ENCODE measurements at regions not wholly inside any gene's neighbourhood (a gene's known extent, or its start where the extent isn't known, plus 50 kb on each side); places are given as distances from the start of the nearest gene placed in this dataset.

GRCh38 chr20:17810847-17811627 is 111.3 kb downstream of the BANF2 start:
- Histone ChIP-seq H3K36me3 (ENCODE audit: control insufficient read depth, insufficient read depth, low read length) (no peaks in the 10 kb centered on the region), H3K4me3 (ENCODE audit: low read length) (no peak overlapping the region), H3K4me1 (ENCODE audit: control insufficient read depth, insufficient read depth, low read length) (peaks cover 11% of the 10 kb centered on the region), H3K27me3 (ENCODE audit: control insufficient read depth, insufficient read depth, low read length) (no peaks in the 10 kb centered on the region), H3K9me3 (ENCODE audit: control insufficient read depth, low read length) (no peaks in the 10 kb centered on the region), H3K9ac (ENCODE audit: low read length) (no peak overlapping the region)

GRCh38 chr20:17810062-17810631 is 110.4 kb downstream of the BANF2 start:
- no peak overlapping the region for H3K4me3 ChIP-seq (ENCODE audit: low read length)
- H3K9me3 ChIP-seq (ENCODE audit: control insufficient read depth, low read length), result no peaks in the 10 kb centered on the region
- H3K27me3 ChIP-seq (ENCODE audit: control insufficient read depth, insufficient read depth, low read length), result no peaks in the 10 kb centered on the region
- H3K4me1 ChIP-seq (ENCODE audit: control insufficient read depth, insufficient read depth, low read length), result peaks cover 11% of the 10 kb centered on the region
- H3K9ac ChIP-seq (ENCODE audit: low read length), result no peak overlapping the region
- H3K36me3 ChIP-seq (ENCODE audit: control insufficient read depth, insufficient read depth, low read length), result no peaks in the 10 kb centered on the region

GRCh38 chr20:17809362-17810061 is 109.7 kb downstream of the BANF2 start:
- H3K27me3 ChIP-seq (ENCODE audit: control insufficient read depth, insufficient read depth, low read length), result no peaks in the 10 kb centered on the region
- H3K9ac ChIP-seq (ENCODE audit: low read length), result no peak overlapping the region
- H3K36me3 ChIP-seq (ENCODE audit: control insufficient read depth, insufficient read depth, low read length), result no peaks in the 10 kb centered on the region
- H3K9me3 ChIP-seq (ENCODE audit: control insufficient read depth, low read length), result no peaks in the 10 kb centered on the region
- peaks cover 11% of the 10 kb centered on the region for H3K4me1 ChIP-seq (ENCODE audit: control insufficient read depth, insufficient read depth, low read length)
- H3K4me3 ChIP-seq (ENCODE audit: low read length), result no peak overlapping the region

- no peak overlapping the region for H3K9ac ChIP-seq (ENCODE audit: low read length)
- H3K27me3 ChIP-seq (ENCODE audit: control insufficient read depth, insufficient read depth, low read length), result no peaks in the 10 kb centered on the region
- H3K4me3 ChIP-seq (ENCODE audit: low read length), result no peak overlapping the region
- H3K4me1 ChIP-seq (ENCODE audit: control insufficient read depth, insufficient read depth, low read length), result peaks cover 11% of the 10 kb centered on the region
- no peaks in the 10 kb centered on the region for H3K9me3 ChIP-seq (ENCODE audit: control insufficient read depth, low read length)
- no peaks in the 10 kb centered on the region for H3K36me3 ChIP-seq (ENCODE audit: control insufficient read depth, insufficient read depth, low read length)
Observed at GRCh38 chr20:17808782-17809181, 109.0 kb downstream of the BANF2 start.

- Histone ChIP-seq H3K9ac (ENCODE audit: low read length) (no peak overlapping the region), H3K4me3 (ENCODE audit: low read length) (no peak overlapping the region), H3K4me1 (ENCODE audit: control insufficient read depth, insufficient read depth, low read length) (peaks cover 11% of the 10 kb centered on the region)
Observed at GRCh38 chr20:17808357-17808756, 108.6 kb downstream of the BANF2 start.

GRCh38 chr20:17807651-17808050 is 107.9 kb downstream of the BANF2 start:
- Histone ChIP-seq H3K4me3 (ENCODE audit: low read length) (no peak overlapping the region), H3K9me3 (ENCODE audit: control insufficient read depth, low read length) (no peaks in the 10 kb centered on the region), H3K9ac (ENCODE audit: low read length) (peak overlapping the region; percentile 1), H3K27me3 (ENCODE audit: control insufficient read depth, insufficient read depth, low read length) (no peaks in the 10 kb centered on the region), H3K4me1 (ENCODE audit: control insufficient read depth, insufficient read depth, low read length) (peaks cover 11% of the 10 kb centered on the region), H3K36me3 (ENCODE audit: control insufficient read depth, insufficient read depth, low read length) (no peaks in the 10 kb centered on the region)

More at GRCh38 chr20:17808357-17808756, 108.6 kb downstream of the BANF2 start:
- H3K36me3 ChIP-seq (ENCODE audit: control insufficient read depth, insufficient read depth, low read length), result no peaks in the 10 kb centered on the region
- no peaks in the 10 kb centered on the region for H3K9me3 ChIP-seq (ENCODE audit: control insufficient read depth, low read length)
- H3K27me3 ChIP-seq (ENCODE audit: control insufficient read depth, insufficient read depth, low read length), result no peaks in the 10 kb centered on the region

- Histone ChIP-seq H3K4me1 (ENCODE audit: control insufficient read depth, insufficient read depth, low read length) (peaks cover 11% of the 10 kb centered on the region), H3K36me3 (ENCODE audit: control insufficient read depth, insufficient read depth, low read length) (no peaks in the 10 kb centered on the region), H3K9me3 (ENCODE audit: control insufficient read depth, low read length) (no peaks in the 10 kb centered on the region), H3K9ac (ENCODE audit: low read length) (peak overlapping the region; percentile 1), H3K27me3 (ENCODE audit: control insufficient read depth, insufficient read depth, low read length) (no peaks in the 10 kb centered on the region), H3K4me3 (ENCODE audit: low read length) (no peak overlapping the region)
Observed at GRCh38 chr20:17806739-17807441, 107.1 kb downstream of the BANF2 start.

GRCh38 chr20:17806107-17806506 is 106.3 kb downstream of the BANF2 start:
- H3K9me3 ChIP-seq (ENCODE audit: control insufficient read depth, low read length), result no peaks in the 10 kb centered on the region
- no peaks in the 10 kb centered on the region for H3K27me3 ChIP-seq (ENCODE audit: control insufficient read depth, insufficient read depth, low read length)
- no peaks in the 10 kb centered on the region for H3K36me3 ChIP-seq (ENCODE audit: control insufficient read depth, insufficient read depth, low read length)
- no peak overlapping the region for H3K4me3 ChIP-seq (ENCODE audit: low read length)
- H3K9ac ChIP-seq (ENCODE audit: low read length), result no peak overlapping the region
- H3K4me1 ChIP-seq (ENCODE audit: control insufficient read depth, insufficient read depth, low read length), result peaks cover 11% of the 10 kb centered on the region

- Histone ChIP-seq H3K9me3 (ENCODE audit: control insufficient read depth, low read length) (no peaks in the 10 kb centered on the region), H3K4me3 (ENCODE audit: low read length) (no peak overlapping the region), H3K27me3 (ENCODE audit: control insufficient read depth, insufficient read depth, low read length) (no peaks in the 10 kb centered on the region), H3K4me1 (ENCODE audit: control insufficient read depth, insufficient read depth, low read length) (peaks cover 3% of the 10 kb centered on the region), H3K9ac (ENCODE audit: low read length) (no peak overlapping the region), H3K36me3 (ENCODE audit: control insufficient read depth, insufficient read depth, low read length) (no peaks in the 10 kb centered on the region)
Observed at GRCh38 chr20:17803765-17804164, 104.0 kb downstream of the BANF2 start.

GRCh38 chr20:17799575-17800227 is 99.9 kb downstream of the BANF2 start:
- no peaks in the 10 kb centered on the region for H3K27me3 ChIP-seq (ENCODE audit: control insufficient read depth, insufficient read depth, low read length)
- no peak overlapping the region for H3K4me3 ChIP-seq (ENCODE audit: low read length)
- no peaks in the 10 kb centered on the region for H3K9me3 ChIP-seq (ENCODE audit: control insufficient read depth, low read length)
- no peaks in the 10 kb centered on the region for H3K36me3 ChIP-seq (ENCODE audit: control insufficient read depth, insufficient read depth, low read length)
- no peak overlapping the region for H3K9ac ChIP-seq (ENCODE audit: low read length)
- peaks cover 5% of the 10 kb centered on the region for H3K4me1 ChIP-seq (ENCODE audit: control insufficient read depth, insufficient read depth, low read length)

- H3K36me3 ChIP-seq (ENCODE audit: control insufficient read depth, insufficient read depth, low read length), result no peaks in the 10 kb centered on the region
- H3K9me3 ChIP-seq (ENCODE audit: control insufficient read depth, low read length), result no peaks in the 10 kb centered on the region
- H3K27me3 ChIP-seq (ENCODE audit: control insufficient read depth, insufficient read depth, low read length), result no peaks in the 10 kb centered on the region
- H3K4me1 ChIP-seq (ENCODE audit: control insufficient read depth, insufficient read depth, low read length), result peaks cover 5% of the 10 kb centered on the region
- H3K4me3 ChIP-seq (ENCODE audit: low read length), result no peak overlapping the region
- H3K9ac ChIP-seq (ENCODE audit: low read length), result no peak overlapping the region
Observed at GRCh38 chr20:17798601-17799000, 98.8 kb downstream of the BANF2 start.

Measured in mucosa of stomach (tissue), 1 donor.